Neuronal stem cell (in vitro differentiated cells): ENCODE measurements at regions not wholly inside any gene's neighbourhood (a gene's known extent, or its start where the extent isn't known, plus 50 kb on each side); places are given as distances from the start of the nearest gene placed in this dataset.

Source experiments
- DNase-seq: peaks from one replicate; pipeline ENCODE4 v3.0.0-alpha.2; 2013; ENCODE audit warnings: low spot score
- H2AFZ ChIP-seq: one replicate; pipeline ENCODE4 v1.6.1; 2013; ENCODE audit warnings: mild to moderate bottlenecking, low read length, inconsistent platforms
- H2AK5ac ChIP-seq: 2 replicates; pipeline ENCODE4 v1.6.1; 2013; ENCODE audit warnings: low read depth, mild to moderate bottlenecking, inconsistent platforms, low read length, moderate library complexity, mixed read lengths
- H2BK120ac ChIP-seq: 2 replicates; pipeline ENCODE4 v1.6.1; 2013; ENCODE audit warnings: low read depth, mild to moderate bottlenecking, inconsistent platforms, low read length, moderate library complexity, mixed read lengths
- H2BK12ac ChIP-seq: one replicate; pipeline ENCODE4 v1.6.1; 2013; ENCODE audit warnings: low read length, inconsistent platforms
- H2BK15ac ChIP-seq: 2 replicates; pipeline ENCODE4 v1.6.1; 2013; ENCODE audit warnings: mild to moderate bottlenecking, low read length, inconsistent platforms, mixed read lengths
- H2BK5ac ChIP-seq: one replicate; pipeline ENCODE4 v1.6.1; 2013; ENCODE audit warnings: inconsistent platforms, mild to moderate bottlenecking, low read length, moderate library complexity
- H3K14ac ChIP-seq: one replicate; pipeline ENCODE4 v1.6.1; 2013; ENCODE audit warnings: low read length, inconsistent platforms
- H3K18ac ChIP-seq: 2 replicates; pipeline ENCODE4 v1.6.1; 2013; ENCODE audit warnings: low read length, inconsistent platforms
- H3K23ac ChIP-seq: 2 replicates; pipeline ENCODE4 v1.6.1; 2013; ENCODE audit warnings: low read depth, mild to moderate bottlenecking, mixed read lengths, low read length, inconsistent platforms; ENCODE audit not compliant: poor library complexity
- H3K27ac ChIP-seq: replicated peaks from 3 replicates; pipeline ENCODE4 v1.5.1; 2013; ENCODE audit warnings: low read length, inconsistent platforms
- H3K27me3 ChIP-seq, 3 experiments: 2 replicates each; pipeline ENCODE4 v1.6.1; 2013; ENCODE audit warnings: low read length in 3 of 3, mild to moderate bottlenecking in 2 of 3, inconsistent platforms in 1 of 3, low read depth in 1 of 3, mixed read lengths in 1 of 3, moderate library complexity in 1 of 3; ENCODE audit not compliant: control insufficient read depth in 3 of 3, insufficient read depth in 3 of 3
- H3K36me3 ChIP-seq, 2 donors: replicated peaks in 1 of 2; 2 replicates each; pipeline ENCODE4 v1.6.1; 2013; ENCODE audit warnings: low read length in 2 of 2; ENCODE audit not compliant: control insufficient read depth in 2 of 2, insufficient read depth in 2 of 2
- H3K4ac ChIP-seq: 2 replicates; pipeline ENCODE4 v1.6.1; 2013; ENCODE audit warnings: inconsistent platforms, mild to moderate bottlenecking, low read length, moderate library complexity
- H3K4me1 ChIP-seq, 2 donors: 1 replicate in 1 of 2; 2 replicates in 1 of 2; pipeline ENCODE4 v1.6.1; 2013; ENCODE audit warnings: low read length in 2 of 2, low read depth in 1 of 2; ENCODE audit not compliant: control insufficient read depth in 2 of 2, insufficient read depth in 1 of 2
- H3K4me2 ChIP-seq: one replicate; pipeline ENCODE4 v1.6.1; 2013; ENCODE audit warnings: mild to moderate bottlenecking, low read length, inconsistent platforms; ENCODE audit not compliant: insufficient read depth, poor library complexity, severe bottlenecking
- H3K4me3 ChIP-seq, 2 donors: 2 replicates each; pipeline ENCODE4 v1.5.1; 2013; ENCODE audit warnings: low read length in 2 of 2, mild to moderate bottlenecking in 2 of 2, inconsistent platforms in 1 of 2, moderate library complexity in 1 of 2
- H3K79me1 ChIP-seq: one replicate; pipeline ENCODE4 v1.6.1; 2013; ENCODE audit warnings: low read depth, mild to moderate bottlenecking, inconsistent platforms, low read length, moderate library complexity
- H3K9ac ChIP-seq: one replicate; pipeline ENCODE4 v1.6.1; 2013; ENCODE audit warnings: mild to moderate bottlenecking, low read depth, low read length, inconsistent platforms; ENCODE audit not compliant: poor library complexity
- H3K9me3 ChIP-seq, 2 donors: replicated peaks in 1 of 2; 2 replicates each; pipeline versions ENCODE3 to v1.6.1; 2013; ENCODE audit warnings: low read length in 2 of 2, mild to moderate bottlenecking in 2 of 2, inconsistent platforms in 1 of 2, low read depth in 1 of 2, mixed read lengths in 1 of 2, moderate library complexity in 1 of 2; ENCODE audit not compliant: control insufficient read depth in 2 of 2, insufficient read depth in 1 of 2
- H4K8ac ChIP-seq: one replicate; pipeline ENCODE4 v1.6.1; 2013; ENCODE audit warnings: low read depth, mild to moderate bottlenecking, inconsistent platforms, low read length, moderate library complexity
- H4K91ac ChIP-seq: one replicate; pipeline ENCODE4 v1.6.1; 2013; ENCODE audit warnings: low read length, low read depth, mild to moderate bottlenecking, inconsistent platforms; ENCODE audit not compliant: poor library complexity
- WGBS, 2 donors: extraction: QIAGEN DNeasy Blood & Tissue Kit; methylation state at CpG; one replicate each; pipeline ENCODE4 v1.1.7; 2013; ENCODE audit warnings: missing lambda C conversion rate in 2 of 2, mixed read lengths in 1 of 2; ENCODE audit not compliant: insufficient read length in 2 of 2, insufficient replicate concordance in 1 of 2; ENCODE audit errors: extremely low coverage in 2 of 2; 5-methylcytosine and 5-hydroxymethylcytosine counted together

GRCh38 chr7:136049818-136050461, 72.8 kb upstream of the MTPN start:
- Histone ChIP-seq H3K27me3 (no peaks in the 10 kb centered on the region), H3K9ac (no peak overlapping the region), H2BK5ac (no peak overlapping the region), H2AFZ (no peak overlapping the region), H3K23ac (no peak overlapping the region), H3K14ac (no peak overlapping the region), H3K4me2 (no peak overlapping the region), H3K4me1 (no peaks in the 10 kb centered on the region), H3K9me3 (no peaks in the 10 kb centered on the region), H2AK5ac (no peak overlapping the region), H2BK120ac (no peak overlapping the region), H3K4ac (no peak overlapping the region), H4K91ac (no peak overlapping the region), H3K27ac (no peak overlapping the region), H3K36me3 (no peaks in the 10 kb centered on the region), H3K4me3 (no peak overlapping the region), H4K8ac (no peak overlapping the region), H3K79me1 (no peaks in the 10 kb centered on the region), H2BK12ac (no peak overlapping the region), H3K18ac (no peak overlapping the region), H2BK15ac (no peak overlapping the region)
- WGBS, 2 donors: 100% methylated on average over 1 of the region's 6 CpGs
- no peak for DNase-seq

GRCh38 chr7:136049117-136049516, 72.0 kb upstream of the MTPN start:
- Histone ChIP-seq H2AFZ (no peak overlapping the region), H2BK12ac (no peak overlapping the region), H4K91ac (no peak overlapping the region), H3K36me3 (no peaks in the 10 kb centered on the region), H3K27me3 (no peaks in the 10 kb centered on the region), H3K9me3 (no peaks in the 10 kb centered on the region), H3K4ac (no peak overlapping the region), H3K4me1 (no peaks in the 10 kb centered on the region), H3K23ac (no peak overlapping the region), H2BK5ac (no peak overlapping the region), H3K4me3 (no peak overlapping the region), H2BK120ac (no peak overlapping the region), H3K18ac (no peak overlapping the region), H3K4me2 (no peak overlapping the region), H4K8ac (no peak overlapping the region), H2BK15ac (no peak overlapping the region), H3K9ac (no peak overlapping the region), H2AK5ac (no peak overlapping the region), H3K27ac (no peak overlapping the region), H3K79me1 (no peaks in the 10 kb centered on the region), H3K14ac (no peak overlapping the region)
- no peak for DNase-seq
- WGBS, 2 donors: no CpG with 5 or more reads among the region's 7 CpGs

GRCh38 chr7:136046548-136046947, 69.4 kb upstream of the MTPN start:
- Histone ChIP-seq H3K27ac (no peak overlapping the region), H2AK5ac (no peak overlapping the region), H3K36me3 (no peaks in the 10 kb centered on the region), H2BK15ac (no peak overlapping the region), H3K4me1 (no peaks in the 10 kb centered on the region), H2BK12ac (no peak overlapping the region), H3K9ac (no peak overlapping the region), H3K4me3 (no peak overlapping the region), H3K79me1 (no peaks in the 10 kb centered on the region), H3K14ac (no peak overlapping the region), H3K27me3 (no peaks in the 10 kb centered on the region), H4K8ac (no peak overlapping the region), H4K91ac (no peak overlapping the region), H2AFZ (no peak overlapping the region), H3K4ac (no peak overlapping the region), H2BK5ac (no peak overlapping the region), H3K9me3 (no peaks in the 10 kb centered on the region), H3K18ac (no peak overlapping the region), H2BK120ac (no peak overlapping the region), H3K4me2 (no peak overlapping the region), H3K23ac (no peak overlapping the region)
- no CpG with 5 or more reads among the region's 2 CpGs for WGBS, 2 donors
- DNase-seq: no peak

- H2BK15ac ChIP-seq: no peak overlapping the region
- no peak overlapping the region for H2BK120ac ChIP-seq
- no peak overlapping the region for H2AK5ac ChIP-seq
- no peaks in the 10 kb centered on the region for H3K36me3 ChIP-seq
- no peak overlapping the region for H3K4me3 ChIP-seq
- H2BK5ac ChIP-seq: no peak overlapping the region
- no peaks in the 10 kb centered on the region for H3K4me1 ChIP-seq
- no peak overlapping the region for H3K9ac ChIP-seq
- no peaks in the 10 kb centered on the region for H3K79me1 ChIP-seq
- no peak overlapping the region for H3K4ac ChIP-seq
- no peak for DNase-seq
- no peak overlapping the region for H4K91ac ChIP-seq
- H3K27me3 ChIP-seq: no peaks in the 10 kb centered on the region
- no peak overlapping the region for H2BK12ac ChIP-seq
- no peaks in the 10 kb centered on the region for H3K9me3 ChIP-seq
- H3K27ac ChIP-seq: no peak overlapping the region
- no CpG with 5 or more reads among the region's 1 CpG for WGBS, 2 donors
- H3K23ac ChIP-seq: no peak overlapping the region
- H3K4me2 ChIP-seq: no peak overlapping the region
- H3K18ac ChIP-seq: no peak overlapping the region
- H2AFZ ChIP-seq: no peak overlapping the region
- H4K8ac ChIP-seq: no peak overlapping the region
- H3K14ac ChIP-seq: no peak overlapping the region
Observed at GRCh38 chr7:136045992-136046391, 68.8 kb upstream of the MTPN start.
